Natural killer cell (primary cell): ENCODE measurements at regions not wholly inside any gene's neighbourhood (a gene's known extent, or its start where the extent isn't known, plus 50 kb on each side); places are given as distances from the start of the nearest gene placed in this dataset.

Experiments used
- ATAC-seq, 3 donors: fragments of 150-1000 bp in 2 of 3; fragments of 200-7000 bp in 1 of 3; cut with Tn5 transposase; 1 replicate in 1 of 3; 2 replicates in 2 of 3; pipeline ENCODE4 v1.10.0; 2021; ENCODE audit warnings: mild to moderate bottlenecking in 2 of 3, moderate library complexity in 2 of 3
- DNase-seq, 2 donors: peaks; one replicate each; pipeline versions ENCODE4 v3.0.0 to v3.0.0-alpha.2; 2013 to 2021; ENCODE audit warnings: mixed read lengths in 1 of 2
- H3K27ac ChIP-seq: one replicate; pipeline ENCODE4 v1.5.1; 2013; ENCODE audit warnings: mild to moderate bottlenecking, low read length
- H3K27me3 ChIP-seq: one replicate; pipeline ENCODE4 v1.6.1; 2013; ENCODE audit warnings: low read length; ENCODE audit not compliant: control insufficient read depth, insufficient read depth
- H3K36me3 ChIP-seq: one replicate; pipeline ENCODE4 v1.6.1; 2013; ENCODE audit warnings: low read length; ENCODE audit not compliant: control insufficient read depth, insufficient read depth
- H3K4me1 ChIP-seq: one replicate; pipeline ENCODE4 v1.6.1; 2013; ENCODE audit warnings: low read length; ENCODE audit not compliant: control insufficient read depth, insufficient read depth
- H3K4me3 ChIP-seq: one replicate; pipeline ENCODE4 v1.5.1; 2013; ENCODE audit warnings: low read length
- H3K9me3 ChIP-seq: one replicate; pipeline ENCODE4 v1.6.1; 2013; ENCODE audit warnings: low read length; ENCODE audit not compliant: control insufficient read depth, insufficient read depth
- H3K27ac Mint-ChIP-seq, 2 donors: one replicate each; pipeline ENCODE4 v1.8.0; 2022; ENCODE audit warnings: mild to moderate bottlenecking in 2 of 2, mixed read lengths in 2 of 2, moderate library complexity in 1 of 2
- H3K27me3 Mint-ChIP-seq, 2 donors: one replicate each; pipeline ENCODE4 v1.8.0; 2022; ENCODE audit warnings: low read depth in 2 of 2, mixed read lengths in 2 of 2
- H3K36me3 Mint-ChIP-seq: one replicate; pipeline ENCODE4 v1.8.0; 2022; ENCODE audit warnings: mixed read lengths
- H3K4me1 Mint-ChIP-seq, 2 donors: one replicate each; pipeline ENCODE4 v1.8.0; 2022; ENCODE audit warnings: mixed read lengths in 2 of 2
- H3K4me3 Mint-ChIP-seq: one replicate; pipeline ENCODE4 v1.8.0; 2022; ENCODE audit warnings: mild to moderate bottlenecking, moderate library complexity, mixed read lengths
- H3K9me3 Mint-ChIP-seq, 2 donors: one replicate each; pipeline ENCODE4 v1.8.0; 2022; ENCODE audit warnings: mixed read lengths in 2 of 2
- CTCF ChIP-seq: fragments of 200-600 bp; IDR thresholded peaks from one replicate; pipeline ENCODE4 v1.8.0; 2022; ENCODE audit warnings: antibody characterized with exemption
- WGBS: methylation state at CpG from one replicate; pipeline ENCODE4 v1.1.7; 2013; ENCODE audit warnings: missing lambda C conversion rate; ENCODE audit not compliant: insufficient coverage; 5-methylcytosine and 5-hydroxymethylcytosine counted together
- intact Hi-C: fragments of 100-400 bp; cut with micrococcal nuclease; formaldehyde crosslinking; loops from one replicate; pipeline ENCODE4 v1.14.2; 2022

DNA sequence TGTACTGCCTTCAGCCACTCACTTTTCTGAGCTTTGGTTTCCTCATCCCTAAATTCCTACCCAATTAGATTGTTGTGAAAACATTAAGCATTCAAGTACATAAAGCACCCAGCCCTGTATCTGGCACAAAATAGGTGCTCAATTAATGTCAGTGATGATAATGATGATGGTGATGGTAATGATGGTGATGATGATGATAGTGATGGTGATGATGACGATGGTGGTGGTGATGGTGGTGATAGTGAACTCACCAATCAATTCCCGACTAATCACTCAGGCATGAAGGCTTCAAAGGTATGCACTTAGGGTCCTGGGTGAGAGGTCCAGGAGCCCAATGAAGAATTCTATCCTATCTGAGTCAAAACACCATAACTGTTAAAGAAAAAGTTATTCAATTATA lies 383.5 kb downstream of the MATN1 start:
- Histone ChIP-seq H3K36me3 (no peaks in the 10 kb centered on the region), H3K4me3 (no peak overlapping the region), H3K4me1 (no peaks in the 10 kb centered on the region), H3K27ac (no peak overlapping the region), H3K27me3 (peaks cover 5% of the 10 kb centered on the region), H3K9me3 (no peaks in the 10 kb centered on the region)
- H3K27me3 Mint-ChIP-seq, result peaks cover 5 to 11% of the 10 kb centered on the region in 2 donors
- H3K36me3 Mint-ChIP-seq, result no peaks in the 10 kb centered on the region
- ATAC-seq (no peak), DNase-seq (no peak)
- no peaks in the 10 kb centered on the region for H3K4me1 Mint-ChIP-seq
- H3K9me3 Mint-ChIP-seq, result no peaks in the 10 kb centered on the region
- no peak overlapping the region for H3K27ac Mint-ChIP-seq
- H3K4me3 Mint-ChIP-seq, result no peak overlapping the region
- no peak for TF ChIP-seq CTCF
- 88% methylated on average over 1 of the region's 2 CpGs for WGBS
- intact Hi-C loops, result no loop called here

GRCh38 chr1:30338765-30339164 lies 384.6 kb downstream of the MATN1 start:
- peaks cover 5% of the 10 kb centered on the region for H3K27me3 ChIP-seq
- Mint-ChIP-seq H3K9me3 (no peaks in the 10 kb centered on the region), H3K27ac (no peak overlapping the region), H3K4me3 (no peak overlapping the region), H3K4me1 (no peaks in the 10 kb centered on the region), H3K27me3 (peaks cover under 1 to 5% of the 10 kb centered on the region in 2 donors), H3K36me3 (no peaks in the 10 kb centered on the region)
- no peak overlapping the region for H3K27ac ChIP-seq
- WGBS, result 97% methylated on average over 2 of the region's 2 CpGs
- intact Hi-C loops, result no loop called here
- H3K4me1 ChIP-seq, result no peaks in the 10 kb centered on the region
- DNase-seq, result no peak
- ATAC-seq, result no peak
- no peaks in the 10 kb centered on the region for H3K9me3 ChIP-seq
- no peaks in the 10 kb centered on the region for H3K36me3 ChIP-seq
- no peak overlapping the region for H3K4me3 ChIP-seq
- TF ChIP-seq CTCF, result no peak

- Mint-ChIP-seq H3K4me1 (no peaks in the 10 kb centered on the region), H3K9me3 (no peaks in the 10 kb centered on the region), H3K27me3 (no peaks in the 10 kb centered on the region), H3K4me3 (no peak overlapping the region), H3K27ac (no peak overlapping the region), H3K36me3 (no peaks in the 10 kb centered on the region)
- Histone ChIP-seq H3K36me3 (no peaks in the 10 kb centered on the region), H3K4me3 (no peak overlapping the region), H3K9me3 (no peaks in the 10 kb centered on the region), H3K27me3 (no peaks in the 10 kb centered on the region), H3K27ac (no peak overlapping the region), H3K4me1 (no peaks in the 10 kb centered on the region)
- 78% methylated on average over 3 of the region's 3 CpGs for WGBS
- ATAC-seq (no peak), DNase-seq (no peak)
- no peak for TF ChIP-seq CTCF
- intact Hi-C loops, result no loop called here
Measured at GRCh38 chr1:30337324-30337620, 386.1 kb downstream of the MATN1 start.

- Histone ChIP-seq H3K36me3 (no peaks in the 10 kb centered on the region), H3K27ac (no peak overlapping the region), H3K4me3 (no peak overlapping the region), H3K27me3 (no peaks in the 10 kb centered on the region), H3K4me1 (no peaks in the 10 kb centered on the region), H3K9me3 (no peaks in the 10 kb centered on the region)
- H3K36me3 Mint-ChIP-seq, result no peaks in the 10 kb centered on the region
- no peaks in the 10 kb centered on the region for H3K4me1 Mint-ChIP-seq
- no peak overlapping the region for H3K27ac Mint-ChIP-seq
- H3K4me3 Mint-ChIP-seq, result no peak overlapping the region
- no peaks in the 10 kb centered on the region for H3K9me3 Mint-ChIP-seq
- peaks cover 0 to 2% of the 10 kb centered on the region in 2 donors for H3K27me3 Mint-ChIP-seq
- 78% methylated on average over 16 of the region's 16 CpGs for WGBS
- intact Hi-C loops, result no loop called here
- no peak for ATAC-seq
- no peak for TF ChIP-seq CTCF
- DNase-seq, result no peak
Measured at GRCh38 chr1:30336550-30337323, 386.6 kb downstream of the MATN1 start.
